ENCODE measurements at regions not wholly inside any gene's neighbourhood (a gene's known extent, or its start where the extent isn't known, plus 50 kb on each side); places are given as distances from the start of the nearest gene placed in this dataset.

GRCh38 chr5:154136141-154136540 lies 54.4 kb upstream of the GALNT10 start:
- peaks cover 14 to 32% of the 10 kb centered on the region in 2 experiments for H3K27me3 ChIP-seq (ENCODE audit: control insufficient read depth in 2 of 2, insufficient read depth in 2 of 2, low read length in 2 of 2)
- no peak overlapping the region for H2AFZ ChIP-seq (ENCODE audit: low read depth, low read length)
- ChIA-PET POLR2A (no interaction called here), CTCF (ENCODE audit: low intra/inter-chr PET ratio) (no interaction called here)
- no peaks in the 10 kb centered on the region for H3K9me3 ChIP-seq (replicated peaks; ENCODE audit: control insufficient read depth, insufficient read depth, low read depth, low read length)
- H4K20me1 ChIP-seq (replicated peaks; ENCODE audit: control insufficient read depth, insufficient read depth, low read length): no peaks in the 10 kb centered on the region; the same call in 1 of the 2 replicates
- in situ Hi-C loops (cut with MboI): no loop called here
- H3K9me1 ChIP-seq (ENCODE audit: control insufficient read depth, insufficient read depth, low read length): no peaks in the 10 kb centered on the region
- TF ChIP-seq ZNF23 (CRISPR knock-in tag; IDR thresholded peaks at IDR 0.05) (no peak), ZNF274 (IDR thresholded peaks at IDR 0.05; ENCODE audit: borderline replicate concordance, low read depth, low read length) (no peak), ZNF354B (CRISPR knock-in tag; IDR thresholded peaks at IDR 0.05) (no peak), BRF1 (IDR thresholded peaks at IDR 0.05; ENCODE audit: borderline replicate concordance, extremely low read depth, insufficient read length) (no peak), SMAD3 (CRISPR knock-in tag; conservative IDR thresholded peaks at IDR 0.05) (no peak), KDM2B (CRISPR knock-in tag; IDR thresholded peaks at IDR 0.05) (no peak), ZNF586 (CRISPR knock-in tag; conservative IDR thresholded peaks at IDR 0.05) (no peak), ARID2 (IDR thresholded peaks at IDR 0.05) (no peak), MCM3 (IDR thresholded peaks at IDR 0.05) (no peak), TCFL5 (CRISPR knock-in tag; conservative IDR thresholded peaks at IDR 0.05) (no peak), ZNF398 (CRISPR knock-in tag; IDR thresholded peaks at IDR 0.05) (no peak), ZNF384 (IDR thresholded peaks at IDR 0.05; ENCODE audit: low read depth, low read length) (no peak), TEAD1 (CRISPR knock-in tag; IDR thresholded peaks at IDR 0.05) (no peak), TARDBP (IDR thresholded peaks at IDR 0.05) (no peak), PHF20 (IDR thresholded peaks at IDR 0.05; ENCODE audit: partially characterized antibody) (no peak)
- peaks cover 0 to 6% of the 10 kb centered on the region in 2 experiments; a peak in 2 of 5 replicates for H3K4me1 ChIP-seq (replicated peaks in 1 of 2; ENCODE audit: control insufficient read depth in 2 of 2, insufficient read depth in 2 of 2, low read length in 2 of 2)
- H3K4me3 ChIP-seq: no peak overlapping the region
- intact Hi-C loops (cut with micrococcal nuclease): no loop called here
- H3K36me3 ChIP-seq (ENCODE audit: control insufficient read depth, insufficient read depth, low read length): no peaks in the 10 kb centered on the region
- DNase-seq (ENCODE audit: extremely low read depth in 1 of 4, low spot score in 3 of 4) (no peak), FAIRE-seq (no peak), ATAC-seq (no peak)
- no peak overlapping the region for H3K9ac ChIP-seq (ENCODE audit: insufficient read depth in 1 of 2, low read depth in 2 of 2, low read length in 2 of 2)
- no TSS peak for BruUV-seq (replicated peaks)
- no peak overlapping the region for H3K27ac ChIP-seq (ENCODE audit: extremely low read depth, low read depth, low read length)
- no peaks in the 10 kb centered on the region for H3K79me2 ChIP-seq (ENCODE audit: control insufficient read depth, insufficient read depth, low read length)
- no peak overlapping the region for H3K4me2 ChIP-seq (ENCODE audit: insufficient read depth, low read length)
- 57% methylated on average over 5 of the region's 5 CpGs for WGBS (ENCODE audit: insufficient coverage, low coverage, missing lambda C conversion rate)
